Prostate gland (tissue), 2 donors: ENCODE measurements at regions not wholly inside any gene's neighbourhood (a gene's known extent, or its start where the extent isn't known, plus 50 kb on each side); places are given as distances from the start of the nearest gene placed in this dataset.

Source experiments
- POLR2AphosphoS5 ChIP-seq: sonication (generic); formaldehyde crosslinking; IDR thresholded peaks from one replicate; pipeline ENCODE4 v1.6.1; 2017; ENCODE audit warnings: antibody characterized with exemption
- TF ChIP-seq, protein P1 (sequence below), 4 experiments: fragments of 200-600 bp in 2 of 4; fragments of 450-650 bp in 2 of 4; sonication (generic) in 2 of 4; IDR thresholded peaks; 1 replicate in 3 of 4; 2 replicates in 1 of 4; pipeline ENCODE4 v1.5.1; 2016 to 2019; ENCODE audit warnings: antibody characterized with exemption in 4 of 4, mild to moderate bottlenecking in 2 of 4, moderate library complexity in 2 of 4

DNA sequence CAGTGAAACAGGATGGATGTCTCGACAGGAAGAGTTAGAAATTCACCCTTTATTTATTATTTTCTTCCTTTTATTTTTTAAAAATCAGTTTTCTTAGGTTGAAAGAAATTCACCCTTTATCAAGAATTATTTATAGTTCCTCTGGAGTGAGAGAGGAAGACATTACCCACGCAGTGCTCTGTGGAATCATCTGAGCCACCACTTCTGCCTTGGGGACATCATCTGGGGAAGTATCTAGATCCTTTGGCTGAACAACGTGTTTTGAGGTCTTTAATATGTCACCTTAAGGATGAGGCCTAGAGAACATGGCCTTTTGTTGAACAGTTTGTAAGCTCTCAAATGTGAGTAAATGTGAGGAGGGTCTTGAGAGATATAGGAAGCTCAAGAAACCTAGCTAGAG, 183.3 kb downstream of the UTP18 start:
- no peak for TF ChIP-seq POLR2AphosphoS5
- TF ChIP-seq, protein P1, sequence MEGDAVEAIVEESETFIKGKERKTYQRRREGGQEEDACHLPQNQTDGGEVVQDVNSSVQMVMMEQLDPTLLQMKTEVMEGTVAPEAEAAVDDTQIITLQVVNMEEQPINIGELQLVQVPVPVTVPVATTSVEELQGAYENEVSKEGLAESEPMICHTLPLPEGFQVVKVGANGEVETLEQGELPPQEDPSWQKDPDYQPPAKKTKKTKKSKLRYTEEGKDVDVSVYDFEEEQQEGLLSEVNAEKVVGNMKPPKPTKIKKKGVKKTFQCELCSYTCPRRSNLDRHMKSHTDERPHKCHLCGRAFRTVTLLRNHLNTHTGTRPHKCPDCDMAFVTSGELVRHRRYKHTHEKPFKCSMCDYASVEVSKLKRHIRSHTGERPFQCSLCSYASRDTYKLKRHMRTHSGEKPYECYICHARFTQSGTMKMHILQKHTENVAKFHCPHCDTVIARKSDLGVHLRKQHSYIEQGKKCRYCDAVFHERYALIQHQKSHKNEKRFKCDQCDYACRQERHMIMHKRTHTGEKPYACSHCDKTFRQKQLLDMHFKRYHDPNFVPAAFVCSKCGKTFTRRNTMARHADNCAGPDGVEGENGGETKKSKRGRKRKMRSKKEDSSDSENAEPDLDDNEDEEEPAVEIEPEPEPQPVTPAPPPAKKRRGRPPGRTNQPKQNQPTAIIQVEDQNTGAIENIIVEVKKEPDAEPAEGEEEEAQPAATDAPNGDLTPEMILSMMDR (IDR thresholded peaks at IDR 0.05), result no peak
